NCI-H82 (cell line): ENCODE measurements at regions not wholly inside any gene's neighbourhood (a gene's known extent, or its start where the extent isn't known, plus 50 kb on each side); places are given as distances from the start of the nearest gene placed in this dataset.
"Not testable (repeated sequence)": the region's sequence is repeated elsewhere in the genome, so short reads cannot be mapped to it uniquely, and the experiment has no call there.

ENCODE experiments used
- DNase-seq: peaks from one replicate; lab custom pipeline; 2025; lab: John Stamatoyannopoulos, UW

DNA sequence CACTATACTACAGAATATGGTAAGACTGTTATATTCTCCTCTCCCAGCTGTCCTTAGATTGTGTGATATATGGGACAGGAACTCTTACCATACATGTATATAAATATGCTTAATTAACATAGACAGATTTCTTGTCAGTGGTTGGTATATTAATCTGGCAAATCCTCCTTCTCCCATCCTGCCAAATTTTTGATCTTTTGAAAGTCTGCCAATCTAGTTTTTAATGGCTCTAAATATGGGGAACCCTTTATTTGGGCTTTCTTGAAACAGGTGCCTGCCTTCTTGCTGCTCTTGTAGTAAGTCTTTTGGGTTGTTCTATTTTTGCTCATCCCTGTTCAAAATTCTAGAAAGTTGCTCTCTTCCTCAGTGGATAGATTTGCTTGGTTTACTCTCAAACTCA, 63.5 kb downstream of the SPATA31D1 start:
- no peak for DNase-seq

DNA sequence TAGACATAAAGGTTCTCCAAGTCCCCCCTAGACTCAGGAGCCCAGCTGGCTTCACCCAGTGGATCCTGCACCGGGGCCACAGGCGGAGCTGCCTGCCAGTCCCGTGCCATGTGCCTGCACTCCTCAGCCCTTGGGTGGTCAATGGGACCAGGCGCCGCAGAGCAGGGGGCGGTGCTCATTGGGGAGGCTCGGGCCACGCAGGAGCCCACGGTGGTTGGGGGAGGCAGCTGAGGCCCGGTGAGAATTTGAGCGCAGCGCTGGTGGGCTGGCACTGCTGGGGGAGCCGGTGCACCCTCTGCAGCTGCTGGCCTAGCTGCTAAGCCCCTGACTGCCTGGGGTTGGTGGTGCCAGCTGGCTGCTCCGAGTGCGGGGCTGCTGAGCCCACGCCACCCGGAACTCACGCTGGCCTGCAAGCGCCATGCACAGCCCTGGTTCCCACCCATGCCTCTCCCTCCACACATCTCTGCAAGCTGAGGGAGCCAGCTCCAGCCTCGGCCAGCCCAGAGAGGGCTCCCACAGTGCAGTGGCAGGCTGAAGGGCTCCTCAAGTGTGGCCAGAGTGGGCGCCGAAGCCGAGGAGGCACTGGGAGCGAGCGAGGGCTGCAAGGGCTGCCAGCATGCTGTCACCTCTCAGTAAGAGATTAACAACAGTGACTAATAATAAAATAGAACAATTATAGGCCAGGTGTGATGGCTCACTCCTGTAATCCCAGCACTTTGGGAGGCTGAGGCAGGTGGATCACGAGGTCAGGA, 65.9 kb downstream of the SPATA31D1 start:
- DNase-seq: no peak

DNA sequence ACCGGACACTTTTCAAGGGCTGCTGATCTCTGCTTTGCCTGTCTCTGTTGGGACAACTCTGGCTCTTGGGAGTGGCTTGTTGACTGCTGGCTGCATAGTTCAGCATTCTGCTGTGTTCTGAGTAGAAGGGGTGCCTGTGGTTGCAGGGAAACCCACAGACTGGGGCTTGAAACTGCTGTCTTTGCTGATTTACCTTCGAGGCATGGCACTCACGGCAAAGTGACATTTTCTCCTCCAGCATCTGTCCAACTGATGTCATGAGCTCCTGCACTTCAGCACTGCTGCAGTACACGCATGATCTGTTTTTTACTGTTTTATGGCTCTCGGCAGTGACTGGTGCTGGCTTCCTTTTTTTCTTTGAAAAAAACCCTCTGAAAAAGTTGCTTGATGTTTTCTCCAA, 69.2 kb downstream of the SPATA31D1 start:
- no peak for DNase-seq

DNA sequence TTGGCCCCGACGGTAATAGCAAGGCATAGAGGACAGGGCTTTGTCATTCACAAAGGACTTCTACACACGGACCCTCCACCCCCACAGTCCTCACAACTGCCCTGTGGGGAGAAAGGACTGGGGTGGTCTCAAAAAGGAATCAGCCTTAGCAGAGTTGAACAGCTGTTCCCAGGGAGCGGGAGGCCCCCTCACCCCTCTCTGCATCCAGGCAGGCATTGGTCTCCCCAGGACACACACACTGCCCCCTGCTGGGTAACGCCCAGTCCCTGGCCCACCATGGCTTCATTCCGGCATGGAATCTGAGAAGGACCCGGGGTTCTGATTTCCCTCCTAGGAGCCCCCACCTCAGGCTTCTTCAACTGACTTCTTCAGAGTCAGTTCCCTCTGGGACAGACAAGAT, 73.2 kb downstream of the SPATA31D1 start:
- not testable (repeated sequence) for DNase-seq

DNA sequence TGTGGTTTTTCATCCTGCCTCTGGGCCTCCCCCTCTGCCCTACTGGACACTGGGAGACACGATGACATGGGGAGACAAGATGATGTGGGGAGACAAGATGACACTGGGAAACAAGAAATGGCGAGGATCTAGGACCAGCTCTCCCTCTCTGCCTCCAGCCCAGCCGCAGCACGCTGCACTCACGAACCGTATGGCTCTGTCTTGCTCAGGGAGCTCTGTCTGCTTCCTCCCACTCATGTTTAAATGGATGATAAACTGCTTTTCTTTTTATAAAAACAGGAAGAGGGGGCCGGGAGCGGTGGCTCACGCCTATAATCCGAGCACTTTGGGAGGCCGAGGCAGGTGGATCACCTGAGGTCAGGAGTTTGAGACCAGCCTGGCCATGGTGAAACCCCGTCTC, 73.7 kb downstream of the SPATA31D1 start:
- DNase-seq: no peak

DNA sequence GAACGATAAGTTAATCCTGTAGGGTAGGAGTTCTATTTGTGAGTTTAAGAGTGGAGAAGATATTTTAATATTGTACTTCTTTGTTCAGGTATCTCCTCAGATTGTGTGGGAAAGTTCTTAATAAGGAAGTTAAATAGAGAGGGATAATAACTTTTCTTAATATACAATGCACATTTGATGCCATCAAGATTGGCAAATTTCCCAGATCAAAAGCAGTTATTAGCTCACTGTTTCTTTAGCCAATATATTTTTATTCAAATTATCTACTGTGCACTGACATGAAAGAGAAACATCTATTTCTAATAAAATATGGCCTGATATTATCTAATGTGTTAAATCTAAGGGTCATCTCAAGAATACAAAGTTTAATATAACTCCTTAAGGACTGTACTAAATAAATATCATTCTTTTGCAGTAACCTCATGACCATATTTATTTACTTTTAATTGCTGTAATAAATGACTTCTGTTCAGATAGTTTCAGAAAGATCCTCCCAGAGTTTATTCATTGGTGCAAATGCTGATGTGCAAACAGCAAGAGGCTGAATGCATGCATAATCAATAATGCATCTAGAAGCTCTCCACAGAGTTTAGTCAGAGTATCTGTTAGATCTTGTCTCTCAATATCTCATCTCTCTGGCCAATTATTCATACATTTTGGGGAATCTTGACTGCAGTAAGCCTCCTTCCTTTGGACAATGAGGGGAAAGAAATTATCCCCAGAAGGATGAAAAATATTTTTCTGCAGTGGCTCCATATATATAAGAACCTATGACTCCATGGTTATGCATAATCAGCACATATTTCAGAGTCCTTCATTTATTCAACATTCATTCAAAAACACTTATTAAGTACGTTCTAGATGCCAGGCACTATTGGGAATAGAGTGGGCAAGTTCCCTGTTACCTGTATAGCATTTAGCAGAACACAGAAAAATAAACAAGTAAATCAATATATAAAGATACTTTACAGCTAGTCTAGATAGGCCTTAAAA, 85.3 kb downstream of the SPATA31D1 start:
- DNase-seq: no peak

DNA sequence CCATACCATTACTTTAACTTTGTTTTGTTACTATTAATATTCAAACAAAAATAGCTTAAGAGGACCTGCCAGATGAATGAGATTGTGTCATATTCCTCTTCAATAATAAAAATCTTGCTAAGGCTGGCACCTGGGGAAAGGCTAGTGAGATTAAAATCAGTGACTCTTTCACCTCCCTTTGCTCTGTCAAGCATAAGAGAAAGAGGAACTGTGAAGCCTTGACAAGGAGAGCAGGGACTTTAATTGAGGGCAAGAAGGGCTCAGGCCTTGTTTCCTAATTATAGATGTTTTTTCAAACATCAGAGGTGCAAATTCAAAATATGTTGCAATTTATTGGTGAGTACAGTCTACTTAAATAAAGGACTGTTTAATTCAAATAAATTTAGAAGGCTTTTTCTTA, 91.7 kb downstream of the SPATA31D1 start:
- DNase-seq: no peak

DNA sequence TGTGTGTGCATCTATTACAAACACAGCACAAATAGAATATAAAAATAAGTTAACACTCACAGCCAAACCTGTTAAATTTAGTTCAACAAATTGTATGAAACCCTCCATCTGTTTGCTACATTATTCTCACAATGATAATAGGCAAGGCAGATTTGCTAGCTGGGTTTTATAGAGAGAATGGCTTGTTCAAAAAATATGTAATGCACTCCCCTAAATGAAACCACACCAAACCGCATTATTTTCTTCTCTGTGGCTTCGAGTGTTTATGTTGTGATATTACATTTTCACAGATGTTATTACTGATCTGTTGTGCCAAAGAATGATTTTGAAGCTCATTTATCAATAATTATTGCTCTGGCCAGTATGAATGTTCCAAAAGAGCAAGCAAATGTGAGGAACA, 92.9 kb downstream of the SPATA31D1 start:
- no peak for DNase-seq

DNA sequence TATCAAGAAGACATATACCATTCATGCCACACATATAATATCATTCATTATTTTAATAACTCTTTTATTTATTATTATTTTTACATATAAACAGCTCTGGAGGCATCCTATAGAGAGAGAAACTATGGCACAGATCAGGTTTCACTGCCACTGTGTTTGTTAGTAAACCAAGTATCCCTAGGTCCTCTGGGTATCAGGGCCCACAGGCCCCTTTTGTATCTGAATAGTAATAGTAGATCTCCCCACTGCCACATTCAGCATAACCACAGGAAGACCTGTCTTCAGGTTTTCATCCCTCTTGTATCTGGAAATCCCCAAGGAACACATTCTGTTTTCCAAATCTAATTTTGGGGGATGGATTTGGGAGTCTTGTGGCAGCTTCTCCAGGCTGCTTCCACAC, 94.0 kb downstream of the SPATA31D1 start:
- DNase-seq: no peak

DNA sequence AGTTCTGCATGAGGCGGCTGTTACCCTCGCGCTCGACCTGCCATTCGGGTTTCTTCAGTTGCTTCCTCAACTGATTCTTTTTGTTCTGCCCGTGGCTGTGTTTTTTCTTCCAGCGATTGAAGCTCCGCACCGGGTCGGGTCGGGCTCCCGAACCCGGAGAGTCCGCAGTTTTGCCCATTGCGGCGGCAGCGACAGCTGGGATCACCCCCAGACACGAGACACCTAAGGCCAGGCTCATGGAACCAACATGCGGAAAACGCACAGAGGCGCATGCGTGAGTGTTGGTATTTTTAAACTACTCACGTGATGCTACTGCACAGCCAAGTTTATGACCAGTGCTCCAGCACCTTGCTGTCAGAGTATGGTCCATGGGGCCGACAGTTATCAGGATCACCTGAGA, 100.0 kb downstream of the SPATA31D1 start:
- no peak for DNase-seq

DNA sequence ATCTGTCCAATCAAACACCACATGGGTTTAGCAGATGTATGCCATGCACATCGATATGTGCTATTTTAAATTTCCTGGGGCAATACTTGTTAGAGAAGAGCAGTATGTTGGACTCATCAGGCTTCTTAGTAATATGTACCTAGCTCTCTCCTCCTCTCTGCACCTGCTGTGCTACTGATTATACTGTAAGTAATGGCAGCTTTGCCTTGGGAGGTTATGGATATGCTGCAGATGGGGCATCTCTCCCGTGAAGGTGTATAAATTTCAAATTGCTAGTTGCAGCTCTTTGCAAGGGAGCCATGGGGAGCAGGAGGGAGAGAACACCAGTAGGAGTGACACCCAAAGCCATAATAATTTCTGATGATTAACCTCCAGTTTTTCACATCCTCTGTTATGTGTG, 101.5 kb downstream of the SPATA31D1 start:
- no peak for DNase-seq

DNA sequence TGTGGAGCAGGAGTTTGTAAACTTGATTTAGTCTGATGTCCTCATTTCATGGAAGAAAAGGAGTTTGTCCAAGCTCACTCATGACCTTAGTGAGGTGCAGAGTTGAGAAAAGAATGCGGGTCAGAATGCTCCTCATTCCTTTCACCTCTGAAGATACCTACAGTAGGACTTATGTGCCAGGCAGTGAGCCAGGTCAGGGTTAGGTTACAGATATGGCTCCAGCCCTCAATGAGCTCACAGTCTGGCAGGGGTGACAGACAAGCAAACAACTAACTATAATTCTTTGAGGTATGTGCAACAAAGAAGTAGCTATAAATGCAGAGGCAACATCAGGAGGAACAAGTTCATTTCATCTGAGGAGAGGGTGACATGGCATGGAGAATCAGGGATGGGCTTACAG, 102.5 kb downstream of the SPATA31D1 start:
- no peak for DNase-seq

DNA sequence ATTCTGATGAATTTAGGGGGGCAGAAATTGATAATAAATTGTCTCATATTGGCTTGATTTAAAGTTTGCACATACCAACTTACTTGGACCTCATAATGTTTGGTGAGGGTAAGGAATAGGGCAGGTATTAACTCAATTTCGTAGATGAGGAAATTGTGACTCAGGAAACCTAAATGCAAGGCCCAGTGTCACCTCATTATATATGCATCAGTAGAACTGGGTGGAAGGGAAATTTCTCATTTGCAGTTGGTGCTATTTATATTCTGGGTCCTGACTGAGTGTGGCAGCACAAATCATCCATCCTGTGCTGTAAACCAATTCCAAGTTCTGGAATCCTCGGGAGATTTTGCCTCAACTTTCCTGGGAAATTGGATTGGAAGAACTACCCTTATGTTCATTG, 103.0 kb downstream of the SPATA31D1 start:
- no peak for DNase-seq

DNA sequence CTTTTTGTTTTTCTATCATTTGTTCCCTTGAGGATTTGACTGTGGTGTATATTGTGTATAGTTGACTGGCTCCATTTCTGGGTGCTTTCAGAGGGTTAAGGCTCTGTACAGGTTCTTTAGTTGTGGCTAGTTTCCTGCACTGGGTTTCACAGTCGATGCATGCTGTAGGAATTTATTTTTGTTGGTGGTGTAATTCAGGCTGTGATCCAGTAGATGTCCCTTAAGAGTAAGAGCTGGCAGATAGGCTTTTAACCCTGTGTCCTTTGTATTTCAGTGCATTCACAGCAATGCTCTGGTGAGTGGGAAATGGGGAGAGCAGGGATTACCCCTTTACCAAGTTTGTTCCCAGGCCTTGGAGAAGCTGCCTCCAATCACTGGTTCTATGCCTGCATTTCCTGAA, 112.9 kb downstream of the SPATA31D1 start:
- DNase-seq: no peak

DNA sequence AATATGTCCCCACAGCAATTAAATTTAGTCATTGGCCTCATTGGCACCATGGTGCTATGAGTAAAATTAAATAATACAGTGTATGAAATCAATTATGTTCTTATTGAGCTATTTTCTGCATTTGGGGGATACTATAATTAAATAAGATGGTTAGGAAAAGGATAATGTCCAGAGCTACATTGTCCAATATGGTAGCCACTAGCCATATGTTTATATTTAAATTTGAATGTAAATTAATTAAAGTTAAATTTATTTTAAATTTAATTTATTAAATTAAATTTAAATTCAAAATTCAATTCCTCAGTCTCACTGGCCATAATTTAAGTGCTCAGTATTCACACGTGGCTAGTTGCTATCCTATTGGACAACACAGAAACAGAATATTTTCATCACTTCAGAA, 115.7 kb downstream of the SPATA31D1 start:
- no peak for DNase-seq

DNA sequence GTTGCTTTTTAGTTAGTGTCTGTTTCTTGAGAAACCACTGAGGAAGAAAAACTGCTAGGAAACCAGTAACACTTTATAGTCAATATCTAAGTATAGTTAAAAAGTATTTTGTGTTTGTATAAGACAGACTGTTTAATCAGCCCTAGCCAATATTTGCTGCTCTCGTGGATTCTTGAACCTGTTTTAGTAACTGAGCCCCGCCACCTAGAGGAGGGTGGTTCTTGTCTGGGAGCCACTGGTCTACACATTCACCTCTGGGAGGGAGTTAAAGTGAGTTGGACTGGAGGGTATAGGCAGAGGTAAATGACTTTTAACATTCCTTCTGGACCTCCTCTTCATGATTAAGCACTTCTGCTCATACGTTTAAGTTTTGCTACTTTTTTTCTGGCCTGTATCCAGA, 117.2 kb downstream of the SPATA31D1 start:
- DNase-seq: no peak

DNA sequence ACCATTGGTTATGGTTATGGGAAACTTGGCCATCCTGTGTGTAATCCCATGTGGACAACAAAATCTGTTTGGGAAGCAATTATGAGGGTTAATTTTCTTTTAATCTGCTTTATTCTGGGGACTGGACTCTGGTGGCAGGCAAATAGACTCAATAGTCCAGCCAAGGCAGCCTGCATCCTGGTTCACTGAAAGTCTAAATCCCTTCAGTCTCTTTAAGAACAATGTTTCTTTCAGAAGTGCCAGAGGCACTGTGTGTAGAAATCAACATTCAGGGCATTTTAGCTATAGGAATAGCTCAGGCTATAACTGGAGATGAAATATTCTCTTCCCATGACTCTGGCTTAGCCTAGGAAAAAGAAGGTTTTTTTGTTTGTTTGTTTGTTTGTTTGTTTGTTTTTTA, 118.0 kb downstream of the SPATA31D1 start:
- peak; percentile 49 for DNase-seq

DNA sequence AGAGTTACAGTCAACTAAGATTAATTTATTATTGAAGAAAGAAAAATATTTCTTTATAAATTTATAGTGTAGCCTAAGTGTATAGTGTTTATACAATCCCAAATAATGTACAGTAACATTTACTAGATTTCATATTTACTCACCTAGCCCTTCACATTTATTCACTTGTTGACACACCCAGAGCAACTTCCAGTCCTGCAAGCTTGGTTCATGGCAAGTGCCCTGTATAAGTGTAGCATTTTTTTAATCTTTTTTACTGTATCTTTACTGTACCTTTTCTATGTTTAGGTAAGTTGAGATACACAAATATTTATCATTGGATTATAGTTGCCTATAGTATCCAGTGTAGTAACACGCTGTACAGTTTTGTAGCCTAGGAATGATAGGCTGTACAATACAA, 119.9 kb downstream of the SPATA31D1 start:
- DNase-seq: no peak

DNA sequence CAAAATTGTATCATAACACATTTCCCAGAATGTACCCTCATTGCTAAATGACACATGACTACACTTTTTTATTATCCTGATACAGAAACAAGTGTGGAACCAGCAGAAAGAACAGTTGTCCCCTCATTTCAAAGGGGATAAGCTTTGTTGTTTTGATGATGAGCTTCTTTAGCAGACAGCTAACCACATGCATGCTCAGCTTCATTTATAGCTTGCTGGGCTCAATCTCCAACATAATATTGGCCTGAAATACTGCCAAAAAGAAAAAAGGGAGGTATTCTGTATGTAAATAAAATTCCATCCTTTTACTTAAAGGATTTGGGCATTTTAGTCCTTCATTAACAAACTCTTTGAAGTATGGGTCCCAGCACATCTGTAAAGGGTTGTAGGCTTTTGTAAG, 120.4 kb downstream of the SPATA31D1 start:
- DNase-seq: no peak

DNA sequence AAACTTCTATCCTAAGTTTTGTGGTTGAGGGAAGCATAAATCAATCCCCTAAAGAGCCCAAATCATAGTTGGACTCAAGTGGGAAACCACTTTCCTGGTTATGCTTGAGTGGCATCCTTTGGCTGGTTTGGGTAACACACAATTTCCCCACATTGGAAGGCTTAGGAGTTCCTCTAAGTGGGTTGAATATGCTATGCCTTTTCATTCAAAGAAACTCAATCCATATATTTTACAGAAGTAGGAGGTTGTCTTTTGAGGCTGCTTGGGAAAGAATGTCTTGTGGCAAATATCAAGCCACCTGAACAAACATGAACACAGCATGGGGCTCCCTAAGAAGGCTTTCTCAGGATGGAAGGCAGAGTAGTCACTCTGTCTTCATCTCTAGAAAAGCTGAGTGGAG, 121.1 kb downstream of the SPATA31D1 start:
- no peak for DNase-seq

DNA sequence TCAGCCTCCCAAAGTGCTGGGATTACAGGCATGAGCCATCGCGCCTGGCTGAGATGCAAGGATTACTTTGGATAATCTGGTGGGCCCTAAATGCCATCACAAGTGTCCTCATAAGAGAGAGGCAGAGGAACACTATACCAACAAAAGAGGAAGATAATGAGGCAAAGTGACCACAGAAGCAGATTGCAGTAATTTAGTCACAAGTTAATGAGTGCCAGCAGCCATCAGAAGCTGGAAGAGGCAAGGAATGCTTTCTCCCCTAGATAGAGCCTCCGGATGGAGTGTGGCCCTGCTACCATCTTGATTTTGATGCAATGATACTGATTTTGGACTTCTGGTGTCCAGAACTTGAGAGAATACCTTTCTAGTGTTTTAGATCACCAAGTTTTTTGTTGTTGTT, 122.3 kb downstream of the SPATA31D1 start:
- DNase-seq: no peak

DNA sequence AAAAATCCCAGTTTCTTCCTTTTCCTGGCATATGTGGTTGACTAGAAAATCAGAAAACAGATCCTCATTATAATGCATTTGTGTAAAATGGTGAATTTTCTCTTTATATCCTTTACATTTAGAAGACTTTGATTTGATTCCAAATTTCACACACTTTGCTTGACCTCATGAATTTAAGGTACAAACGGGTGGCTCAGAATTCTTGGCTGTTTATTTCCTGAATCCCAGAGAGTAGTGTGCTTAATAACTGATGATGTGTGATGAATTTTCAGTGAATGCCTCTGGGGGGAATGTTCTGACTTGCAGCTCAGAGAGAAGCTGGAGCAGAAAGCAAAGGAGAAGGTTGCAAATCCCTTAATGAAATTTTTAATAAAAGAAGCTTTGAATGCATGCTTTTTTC, 126.8 kb downstream of the SPATA31D1 start:
- DNase-seq: no peak

DNA sequence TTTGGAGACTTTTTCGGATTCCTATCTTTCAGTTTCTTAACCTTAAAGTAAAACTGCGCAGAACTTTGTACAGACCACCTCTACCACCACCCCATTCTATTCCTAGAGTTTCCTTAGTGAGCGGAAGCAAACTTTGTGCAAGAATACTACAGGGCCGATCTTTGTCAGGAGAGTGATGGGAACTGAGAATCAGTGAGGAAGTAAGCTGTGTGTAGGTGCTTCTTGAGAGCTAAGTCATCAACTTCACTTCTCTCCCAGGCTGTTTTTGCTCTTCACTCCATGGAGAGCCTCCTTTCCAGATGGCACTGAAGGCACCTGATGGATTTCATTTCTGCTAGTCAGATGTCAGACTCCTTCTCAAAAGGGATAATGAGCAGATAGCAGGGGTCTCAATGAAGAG, 127.3 kb downstream of the SPATA31D1 start:
- no peak for DNase-seq
